Vagina (tissue), 2 donors: ENCODE measurements at regions not wholly inside any gene's neighbourhood (a gene's known extent, or its start where the extent isn't known, plus 50 kb on each side); places are given as distances from the start of the nearest gene placed in this dataset.

Experiments used
- DNase-seq, 2 donors: peaks; one replicate each; pipeline ENCODE4 v3.0.0-alpha.2; 2017; ENCODE audit errors: extremely low spot score in 2 of 2
- H3K27ac ChIP-seq: fragments of 200-600 bp; sonication (generic); one replicate; pipeline ENCODE4 v1.5.1; 2019
- H3K27me3 ChIP-seq: fragments of 200-600 bp; sonication (generic); one replicate; pipeline ENCODE4 v1.5.1; 2019
- H3K36me3 ChIP-seq, 2 donors: fragments of 200-600 bp; sonication (generic); one replicate each; pipeline ENCODE4 v1.5.1; 2017 to 2019
- H3K4me1 ChIP-seq: fragments of 200-600 bp; sonication (generic); one replicate; pipeline ENCODE4 v1.5.1; 2019
- H3K4me3 ChIP-seq, 2 donors: fragments of 200-600 bp; sonication (generic); 1 replicate in 1 of 2; 2 replicates in 1 of 2; pipeline ENCODE4 v1.5.1; 2016 to 2019
- H3K9me3 ChIP-seq: fragments of 200-600 bp; sonication (generic); one replicate; pipeline ENCODE4 v1.5.1; 2019
- POLR2A ChIP-seq, 2 donors: fragments of 450-650 bp; IDR thresholded peaks; one replicate each; pipeline ENCODE4 v1.6.1; 2017; ENCODE audit warnings: antibody characterized with exemption in 2 of 2, mild to moderate bottlenecking in 2 of 2, moderate library complexity in 2 of 2
- POLR2AphosphoS5 ChIP-seq, 2 donors: sonication (generic); formaldehyde crosslinking; IDR thresholded peaks; one replicate each; pipeline ENCODE4 v1.9.0; 2017; ENCODE audit warnings: antibody characterized with exemption in 2 of 2, mild to moderate bottlenecking in 2 of 2, low read depth in 1 of 2; ENCODE audit not compliant: insufficient read depth in 1 of 2
- intact Hi-C: fragments of 100-400 bp; cut with DNase I; formaldehyde crosslinking; loops from one replicate; pipeline ENCODE4 v1.15.1; 2023
- TF ChIP-seq, protein P1 (sequence below), 3 experiments: fragments of 450-650 bp in 2 of 3; fragments of 200-600 bp in 1 of 3; sonication (generic) in 1 of 3; IDR thresholded peaks; one replicate each; pipeline ENCODE4 v1.5.1; 2017 to 2019; ENCODE audit warnings: antibody characterized with exemption in 3 of 3, mild to moderate bottlenecking in 2 of 3, moderate library complexity in 2 of 3

DNA sequence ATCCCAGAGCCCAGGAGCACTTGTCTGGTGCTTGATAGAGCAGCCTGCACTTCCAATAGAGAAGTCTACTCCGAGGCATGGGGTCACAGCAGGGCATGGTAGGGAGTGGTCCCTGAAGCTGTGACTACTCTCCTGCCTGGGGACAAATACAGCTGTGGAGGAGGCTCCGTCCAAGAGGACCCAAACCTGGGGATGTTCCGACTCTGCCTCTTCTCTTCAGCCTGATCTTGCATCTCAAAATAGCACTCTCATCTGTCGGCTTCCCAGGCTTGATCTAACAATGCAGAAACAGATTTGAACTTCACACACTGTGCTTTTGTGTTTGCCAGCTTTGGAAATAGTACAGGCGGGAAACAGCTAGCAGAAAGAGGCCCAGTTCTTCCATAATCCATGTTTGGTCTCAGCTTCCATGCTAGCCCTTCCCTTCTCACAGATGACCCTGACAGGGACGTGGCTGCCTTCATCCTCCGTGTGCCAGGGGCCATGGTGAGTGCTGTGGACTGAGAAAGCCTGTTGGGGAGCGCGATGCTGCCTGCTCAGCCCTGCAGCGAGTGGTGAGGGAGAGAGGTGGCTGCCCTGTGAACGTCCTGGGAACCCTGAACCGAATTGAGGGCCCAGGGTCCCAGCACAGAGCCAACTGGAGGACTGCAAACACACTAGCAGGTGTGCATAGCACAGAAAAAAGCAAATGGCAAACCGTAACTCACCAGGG is 150.3 kb upstream of the GPR12 start:
- Histone ChIP-seq H3K4me1 (no peaks in the 10 kb centered on the region), H3K9me3 (no peaks in the 10 kb centered on the region), H3K27me3 (no peaks in the 10 kb centered on the region), H3K4me3 (no peak overlapping the region), H3K36me3 (no peaks in the 10 kb centered on the region), H3K27ac (no peak overlapping the region)
- TF ChIP-seq, protein P1, sequence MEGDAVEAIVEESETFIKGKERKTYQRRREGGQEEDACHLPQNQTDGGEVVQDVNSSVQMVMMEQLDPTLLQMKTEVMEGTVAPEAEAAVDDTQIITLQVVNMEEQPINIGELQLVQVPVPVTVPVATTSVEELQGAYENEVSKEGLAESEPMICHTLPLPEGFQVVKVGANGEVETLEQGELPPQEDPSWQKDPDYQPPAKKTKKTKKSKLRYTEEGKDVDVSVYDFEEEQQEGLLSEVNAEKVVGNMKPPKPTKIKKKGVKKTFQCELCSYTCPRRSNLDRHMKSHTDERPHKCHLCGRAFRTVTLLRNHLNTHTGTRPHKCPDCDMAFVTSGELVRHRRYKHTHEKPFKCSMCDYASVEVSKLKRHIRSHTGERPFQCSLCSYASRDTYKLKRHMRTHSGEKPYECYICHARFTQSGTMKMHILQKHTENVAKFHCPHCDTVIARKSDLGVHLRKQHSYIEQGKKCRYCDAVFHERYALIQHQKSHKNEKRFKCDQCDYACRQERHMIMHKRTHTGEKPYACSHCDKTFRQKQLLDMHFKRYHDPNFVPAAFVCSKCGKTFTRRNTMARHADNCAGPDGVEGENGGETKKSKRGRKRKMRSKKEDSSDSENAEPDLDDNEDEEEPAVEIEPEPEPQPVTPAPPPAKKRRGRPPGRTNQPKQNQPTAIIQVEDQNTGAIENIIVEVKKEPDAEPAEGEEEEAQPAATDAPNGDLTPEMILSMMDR (IDR thresholded peaks at IDR 0.05): no peak
- TF ChIP-seq POLR2AphosphoS5 (IDR thresholded peaks at IDR 0.05; ENCODE audit: insufficient read depth in 1 of 2, low read depth in 1 of 2) (no peak), POLR2A (IDR thresholded peaks at IDR 0.05) (no peak)
- no peak for DNase-seq
- intact Hi-C loops: no loop called here

DNA sequence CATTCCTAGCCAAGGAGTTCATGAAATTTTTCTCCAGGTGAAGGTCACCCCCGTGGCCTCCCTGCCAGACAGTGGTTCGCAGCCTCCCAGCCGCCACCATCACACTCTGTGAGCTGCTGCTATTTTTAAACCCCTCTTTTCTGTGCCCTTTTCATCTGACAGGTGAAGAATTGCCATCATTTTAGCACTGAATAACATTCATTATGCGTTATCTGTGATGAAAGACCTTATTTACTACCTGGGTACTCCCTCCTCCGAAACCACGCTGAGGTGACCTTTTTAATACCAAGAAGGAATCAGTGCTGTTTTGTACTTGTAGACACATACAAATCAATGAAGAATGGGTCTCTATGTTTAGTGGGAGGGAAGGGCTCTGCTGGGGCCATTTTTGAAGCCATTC is 148.9 kb upstream of the GPR12 start:
- no peak for DNase-seq
- Histone ChIP-seq H3K27me3 (no peaks in the 10 kb centered on the region), H3K9me3 (no peaks in the 10 kb centered on the region)

DNA sequence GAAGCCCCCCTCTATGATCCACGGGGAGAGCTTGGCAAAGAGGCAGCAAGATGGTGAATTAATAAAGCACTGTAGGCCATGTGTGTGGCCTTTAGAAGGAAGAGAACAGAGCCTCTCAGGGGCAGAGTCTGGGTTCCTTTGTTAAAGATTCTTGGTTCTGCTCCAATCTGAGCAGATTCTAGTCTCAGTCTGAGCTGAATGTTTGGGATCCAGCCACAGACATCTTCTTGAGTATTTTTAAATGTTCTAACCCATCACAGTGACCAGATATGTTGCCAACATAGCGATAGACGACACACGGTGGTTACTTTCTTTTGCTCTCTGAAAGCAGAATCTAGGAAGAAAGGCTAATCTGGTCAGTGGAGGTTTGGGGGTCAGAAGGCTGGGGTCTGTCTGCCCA is 147.5 kb upstream of the GPR12 start:
- no peaks in the 10 kb centered on the region for H3K27me3 ChIP-seq
- intact Hi-C loops: no loop called here
- no peak overlapping the region for H3K27ac ChIP-seq
- TF ChIP-seq POLR2A (IDR thresholded peaks at IDR 0.05) (no peak), POLR2AphosphoS5 (IDR thresholded peaks at IDR 0.05; ENCODE audit: insufficient read depth in 1 of 2, low read depth in 1 of 2) (no peak)
- TF ChIP-seq, protein P1 (IDR thresholded peaks at IDR 0.05): no peak
- H3K4me3 ChIP-seq: no peak overlapping the region
- no peaks in the 10 kb centered on the region for H3K36me3 ChIP-seq
- H3K4me1 ChIP-seq: no peaks in the 10 kb centered on the region
- no peaks in the 10 kb centered on the region for H3K9me3 ChIP-seq
- DNase-seq: no peak

More for the DNA sequence above, 148.9 kb upstream of the GPR12 start:
- Histone ChIP-seq H3K36me3 (no peaks in the 10 kb centered on the region), H3K4me3 (no peak overlapping the region), H3K27ac (no peak overlapping the region), H3K4me1 (no peaks in the 10 kb centered on the region)
- no peak for TF ChIP-seq POLR2A (IDR thresholded peaks at IDR 0.05)
- no peak for TF ChIP-seq POLR2AphosphoS5 (IDR thresholded peaks at IDR 0.05; ENCODE audit: insufficient read depth in 1 of 2, low read depth in 1 of 2)
- TF ChIP-seq, protein P1 (IDR thresholded peaks at IDR 0.05): no peak
- intact Hi-C loops: no loop called here

DNA sequence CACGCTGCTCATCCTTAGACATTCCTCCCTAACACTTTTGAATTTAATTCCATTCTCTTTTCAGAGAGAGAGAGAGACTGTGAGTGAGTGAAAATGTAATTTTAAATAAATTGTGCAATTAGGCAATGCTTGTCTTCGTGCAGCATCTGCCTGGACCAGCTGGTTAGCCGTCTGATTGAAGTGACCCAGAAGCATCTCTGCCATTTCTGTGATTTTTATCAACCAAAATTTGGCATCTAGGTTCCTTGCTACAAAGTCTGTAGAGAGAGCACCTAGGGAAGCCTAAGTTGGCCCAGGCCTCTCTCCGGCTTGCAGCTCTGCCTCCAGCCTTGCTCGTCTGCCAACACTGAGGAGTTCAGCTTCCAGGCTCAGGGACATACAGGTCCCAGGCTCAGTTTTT is 138.6 kb upstream of the GPR12 start:
- Histone ChIP-seq H3K9me3 (no peaks in the 10 kb centered on the region), H3K27ac (no peak overlapping the region), H3K4me1 (no peaks in the 10 kb centered on the region), H3K27me3 (no peaks in the 10 kb centered on the region), H3K36me3 (no peaks in the 10 kb centered on the region), H3K4me3 (no peak overlapping the region)
- intact Hi-C loops: no loop called here
- no peak for DNase-seq
- TF ChIP-seq, protein P1 (IDR thresholded peaks at IDR 0.05): no peak
- TF ChIP-seq POLR2A (IDR thresholded peaks at IDR 0.05) (no peak), POLR2AphosphoS5 (IDR thresholded peaks at IDR 0.05; ENCODE audit: insufficient read depth in 1 of 2, low read depth in 1 of 2) (no peak)

DNA sequence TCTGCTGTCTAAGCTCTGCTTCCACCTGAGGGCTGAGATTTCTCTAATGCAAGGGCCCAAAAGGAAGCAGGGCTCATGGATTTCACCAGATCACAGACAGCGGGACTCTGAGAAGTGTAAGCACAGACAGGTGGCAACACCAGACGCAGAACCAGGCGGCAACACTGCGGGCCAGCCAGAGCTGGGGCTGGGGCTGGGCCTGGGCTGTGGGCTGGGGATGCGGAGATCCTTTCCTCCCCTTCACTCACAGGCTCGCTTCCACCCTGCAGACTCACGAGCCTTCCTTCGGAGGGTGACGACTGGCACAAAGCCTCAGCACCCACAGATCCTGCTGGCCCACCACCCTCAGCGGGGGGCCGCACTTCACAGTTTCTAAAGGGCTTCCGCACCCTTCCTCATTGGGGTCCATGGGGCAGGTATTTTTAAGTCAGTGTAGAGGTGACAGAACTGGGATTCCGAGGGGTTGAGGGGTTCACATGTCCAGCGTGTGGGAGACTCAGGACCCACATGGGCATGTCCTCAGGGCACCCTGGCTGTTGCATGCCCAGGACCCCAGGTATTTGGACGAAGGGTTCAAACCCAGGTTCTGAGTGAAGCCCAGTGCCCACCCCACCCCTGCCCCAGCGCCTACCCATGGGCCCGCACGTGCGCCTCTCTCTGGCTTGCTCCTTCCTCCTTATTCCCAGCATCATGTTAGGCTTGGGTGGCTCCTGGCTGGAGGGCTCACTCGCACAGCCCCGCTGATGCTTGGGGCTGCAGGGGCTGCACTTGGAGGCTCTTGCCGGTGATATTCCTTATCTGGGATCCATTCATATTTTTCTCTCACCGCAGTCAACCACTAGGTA is 137.3 kb upstream of the GPR12 start:
- intact Hi-C loops: no loop called here
- peak in 1 of 2 donors; percentile 91 for DNase-seq
- Histone ChIP-seq H3K9me3 (no peaks in the 10 kb centered on the region), H3K4me1 (no peaks in the 10 kb centered on the region), H3K4me3 (no peak overlapping the region), H3K27ac (no peak overlapping the region), H3K27me3 (no peaks in the 10 kb centered on the region), H3K36me3 (no peaks in the 10 kb centered on the region)
- TF ChIP-seq POLR2AphosphoS5 (IDR thresholded peaks at IDR 0.05; ENCODE audit: insufficient read depth in 1 of 2, low read depth in 1 of 2) (no peak), POLR2A (IDR thresholded peaks at IDR 0.05) (no peak)
- TF ChIP-seq, protein P1 (IDR thresholded peaks at IDR 0.05): no peak
